HG02588 (cell line): ENCODE measurements at regions not wholly inside any gene's neighbourhood (a gene's known extent, or its start where the extent isn't known, plus 50 kb on each side); places are given as distances from the start of the nearest gene placed in this dataset.

Source experiments
- ATAC-seq: cut with Tn5 transposase; IDR thresholded peaks from one replicate; pipeline ENCODE4 v1.9.1; 2021; ENCODE audit warnings: mild to moderate bottlenecking, moderate library complexity; ENCODE audit not compliant: unreplicated experiment

DNA sequence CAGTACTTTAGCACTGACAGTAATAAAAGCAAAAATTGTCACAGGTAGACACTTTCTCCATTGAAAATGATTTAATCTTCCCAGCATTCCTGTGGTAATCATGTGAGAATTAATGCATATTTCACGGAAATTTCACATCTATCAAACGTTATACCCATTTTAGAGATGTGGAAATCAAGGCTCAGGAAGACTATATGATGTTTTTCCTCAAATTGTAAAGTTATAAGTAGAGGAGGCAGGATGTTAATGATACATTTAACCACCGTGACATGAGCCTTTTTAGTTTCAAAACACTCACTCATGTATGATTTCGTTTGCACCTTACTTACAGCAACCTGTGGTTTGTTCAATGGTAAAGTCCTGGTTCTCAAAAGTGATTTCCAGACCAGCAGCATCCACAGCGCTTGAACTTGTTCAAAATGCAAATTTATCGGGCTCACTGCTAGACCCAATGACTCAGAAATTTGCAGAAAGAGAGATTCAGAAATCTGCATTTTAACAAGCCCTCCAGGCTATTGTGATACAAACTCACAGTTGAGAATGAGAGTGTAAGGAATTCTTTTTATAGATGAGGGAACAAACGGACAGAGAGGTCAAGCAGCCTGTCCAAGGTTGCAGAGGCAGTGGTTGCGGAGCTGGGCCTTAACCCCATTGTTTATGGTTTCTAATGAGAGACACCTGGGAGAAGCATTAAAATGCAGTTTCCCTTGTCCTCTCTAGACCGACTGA lies 654.8 kb upstream of the TBX3 start:
- peak; percentile 50 for ATAC-seq

DNA sequence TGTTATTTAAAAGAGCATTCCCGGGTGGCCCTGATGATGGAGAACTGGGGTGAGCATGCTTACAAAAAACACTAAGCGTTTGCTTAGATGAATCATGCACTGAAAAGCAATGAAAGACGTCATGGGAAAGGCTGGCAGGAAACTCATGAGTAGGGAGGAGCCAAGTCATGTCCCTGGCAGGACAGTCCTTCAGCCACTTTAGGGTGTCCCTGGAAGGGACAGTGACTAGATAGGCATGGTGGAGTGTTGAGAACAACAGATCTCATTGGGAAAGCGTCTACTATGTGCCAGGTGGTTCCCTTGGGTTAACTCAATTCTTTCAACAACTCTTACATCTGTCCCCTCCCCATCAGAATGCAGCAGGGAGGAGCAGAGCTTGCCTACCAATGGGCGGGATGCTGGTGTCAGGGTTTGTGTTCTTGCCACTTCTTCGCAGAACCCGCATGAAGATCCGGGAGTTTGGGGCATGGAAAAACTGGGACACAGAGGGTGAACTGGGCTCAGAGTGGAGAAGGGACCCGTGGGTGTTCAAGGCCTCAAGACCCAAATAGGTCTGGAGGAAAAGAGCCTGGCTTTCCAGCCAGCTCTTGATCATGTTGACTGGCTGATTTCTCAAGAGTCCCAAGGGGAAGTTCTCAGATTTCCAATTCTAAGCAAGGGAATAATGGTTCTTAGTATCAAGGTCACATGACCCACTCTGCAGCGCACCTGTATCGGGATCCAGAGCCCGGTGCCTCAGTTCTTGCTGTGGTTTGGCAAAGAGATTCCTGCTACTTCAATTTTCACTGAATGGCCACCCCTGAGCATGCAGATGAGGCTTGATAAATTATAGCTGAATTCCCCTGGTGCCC lies 653.9 kb upstream of the TBX3 start:
- no peak for ATAC-seq

DNA sequence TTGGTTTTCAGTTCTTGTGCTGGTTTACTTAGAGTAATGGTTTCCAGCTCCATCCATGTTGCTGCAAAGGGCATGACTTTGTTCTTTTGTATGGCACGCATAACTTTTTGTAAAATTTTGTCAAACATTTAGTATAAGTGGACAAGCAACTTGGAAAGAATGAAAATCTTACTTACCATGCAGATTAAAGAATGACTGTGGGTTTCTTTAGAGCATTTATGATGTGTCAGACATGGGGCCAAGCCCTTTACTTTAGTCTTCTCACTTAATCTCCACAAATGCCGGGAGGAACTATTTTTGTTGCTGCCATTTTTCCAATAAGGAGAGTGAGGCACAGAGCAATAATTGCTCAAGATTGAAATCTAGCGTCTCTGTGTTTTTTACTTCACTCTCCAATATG lies 652.5 kb upstream of the TBX3 start:
- ATAC-seq: no peak

DNA sequence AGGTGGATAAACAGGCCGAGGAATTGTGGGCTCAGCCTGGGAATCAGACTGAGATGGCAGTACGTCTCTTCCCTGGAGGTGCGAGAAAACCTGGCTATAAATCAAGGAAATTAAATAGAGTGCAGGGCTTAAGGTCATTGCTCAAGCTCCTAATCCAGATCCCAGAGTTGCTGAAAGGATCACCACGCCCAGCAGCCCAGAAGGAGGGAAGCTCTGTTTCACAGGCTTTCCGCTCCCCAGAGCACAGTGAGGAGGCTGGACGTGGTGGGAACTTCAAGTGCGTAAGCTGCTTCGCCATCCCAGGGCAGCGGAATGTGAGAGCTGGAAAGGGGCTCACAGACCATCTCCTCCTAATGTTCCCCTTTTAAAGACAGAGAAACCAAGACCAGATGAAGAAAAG lies 651.6 kb upstream of the TBX3 start:
- no peak for ATAC-seq

DNA sequence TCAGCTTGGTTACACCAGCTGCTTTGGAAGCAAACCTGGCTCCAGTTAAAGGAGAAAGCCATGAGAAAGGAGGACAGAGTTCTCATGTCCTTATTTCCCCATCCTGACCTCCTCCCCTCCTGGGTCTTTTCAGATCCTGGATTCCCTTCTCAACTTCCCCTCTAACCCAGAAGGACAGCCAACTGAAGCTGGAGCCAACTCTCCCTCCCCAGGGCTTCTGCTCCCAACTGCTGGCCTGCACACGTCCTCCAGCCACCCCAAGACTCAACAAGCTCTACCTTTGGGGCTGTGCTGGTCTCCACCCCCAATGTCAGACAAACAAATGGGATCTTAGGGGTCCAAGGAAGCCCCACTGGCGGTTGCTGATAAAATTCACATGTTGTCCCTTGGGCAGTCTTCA lies 651.1 kb upstream of the TBX3 start:
- no peak for ATAC-seq

DNA sequence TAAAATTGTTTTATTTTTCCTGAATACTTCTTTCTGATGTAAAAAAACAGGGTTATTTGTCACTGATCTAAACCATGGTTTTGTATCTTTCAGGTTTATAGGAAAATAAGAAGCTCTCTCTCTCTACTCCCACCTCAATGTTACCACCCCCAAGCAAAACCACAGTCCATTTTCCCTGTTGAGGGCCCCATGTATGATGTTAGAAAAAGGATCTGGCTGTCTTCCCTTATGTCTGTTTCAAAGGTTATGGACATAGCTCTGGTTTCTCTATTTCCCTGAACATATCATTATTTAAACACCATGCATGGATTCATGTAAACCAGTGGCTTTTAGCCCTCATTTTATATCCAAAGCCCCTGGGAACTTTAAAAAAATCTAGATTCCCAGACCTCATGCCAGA lies 649.0 kb upstream of the TBX3 start:
- ATAC-seq: no peak

DNA sequence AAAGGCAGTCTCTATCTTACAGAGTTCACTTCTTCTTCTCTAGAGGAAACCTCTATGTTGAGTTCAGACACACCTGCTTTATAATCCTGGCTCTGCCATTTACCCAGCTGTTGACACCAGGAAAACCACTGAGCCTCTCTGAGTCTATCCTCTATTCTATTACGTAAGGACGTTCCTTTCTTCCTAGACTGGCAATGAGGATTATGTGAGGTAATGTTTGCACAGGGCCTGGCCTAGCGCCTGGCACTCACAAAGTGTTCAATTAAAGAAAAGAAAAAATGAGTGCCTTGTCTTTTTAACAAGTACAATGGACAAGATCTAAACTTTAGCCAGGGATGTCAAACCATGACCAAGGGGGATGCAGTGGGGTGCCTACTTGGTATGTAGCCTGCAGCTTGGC lies 641.9 kb upstream of the TBX3 start:
- ATAC-seq: no peak

DNA sequence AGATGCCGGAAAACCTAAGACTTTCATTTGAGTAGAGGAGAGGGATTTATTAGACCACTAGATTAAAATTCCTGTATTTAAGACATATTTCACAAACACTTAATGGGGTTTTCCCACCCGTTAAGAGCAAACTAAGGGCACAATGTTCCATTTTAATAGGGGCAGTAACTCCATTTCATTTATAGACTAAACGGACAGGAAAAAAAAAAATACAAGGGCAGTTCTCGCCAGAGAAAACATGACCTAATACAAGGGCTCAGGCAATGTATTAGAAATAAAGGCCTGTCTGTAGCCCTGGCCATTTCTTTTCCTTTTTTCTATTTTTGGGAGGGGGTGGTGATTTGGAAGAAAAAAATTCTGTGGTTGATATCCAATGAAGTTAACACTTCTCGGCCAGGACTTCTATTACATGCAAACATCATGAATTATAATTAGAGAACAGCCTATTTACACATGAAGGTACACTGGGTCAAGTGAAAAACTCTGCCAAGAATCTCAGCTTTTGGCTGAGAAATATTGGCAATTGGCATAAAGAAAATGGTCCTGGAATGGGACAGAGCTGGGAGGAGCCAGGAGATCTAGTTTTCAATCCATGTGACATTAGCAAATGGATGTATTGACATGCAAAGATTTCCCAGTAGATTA lies 641.1 kb upstream of the TBX3 start:
- no peak for ATAC-seq

DNA sequence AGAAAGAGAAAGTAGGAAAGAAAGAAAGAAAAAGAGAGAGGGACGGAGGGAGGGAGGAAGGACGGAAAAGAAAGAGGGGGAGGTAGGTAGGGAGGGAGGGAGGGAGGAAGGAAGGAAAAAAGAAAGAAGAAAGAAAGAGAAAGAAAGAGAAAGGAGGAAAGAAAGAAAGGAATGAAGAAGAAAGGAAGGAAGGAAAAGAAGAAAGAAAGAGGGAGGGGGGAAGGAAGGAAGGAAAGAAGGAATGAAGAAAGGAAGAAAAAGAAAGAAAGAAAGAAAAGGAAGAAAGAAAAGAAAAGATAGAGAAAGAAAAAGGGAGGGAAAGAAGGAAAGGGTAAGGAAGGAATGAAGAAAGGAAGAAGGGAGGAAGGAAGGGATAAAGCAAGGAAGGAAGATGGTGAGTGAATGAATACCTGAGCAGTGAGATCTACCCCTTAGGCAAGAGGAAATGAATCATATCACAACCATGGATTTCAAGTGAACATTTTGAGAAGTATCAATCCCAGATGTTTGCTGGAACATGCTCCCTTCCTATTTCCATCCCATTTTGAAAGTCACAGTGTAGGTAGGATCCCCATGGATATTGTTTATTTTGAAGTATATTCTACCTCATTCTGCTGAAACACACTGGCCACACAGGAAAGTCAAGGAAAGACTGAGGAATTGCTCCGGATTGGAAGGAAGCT lies 639.4 kb upstream of the TBX3 start:
- ATAC-seq: no peak

DNA sequence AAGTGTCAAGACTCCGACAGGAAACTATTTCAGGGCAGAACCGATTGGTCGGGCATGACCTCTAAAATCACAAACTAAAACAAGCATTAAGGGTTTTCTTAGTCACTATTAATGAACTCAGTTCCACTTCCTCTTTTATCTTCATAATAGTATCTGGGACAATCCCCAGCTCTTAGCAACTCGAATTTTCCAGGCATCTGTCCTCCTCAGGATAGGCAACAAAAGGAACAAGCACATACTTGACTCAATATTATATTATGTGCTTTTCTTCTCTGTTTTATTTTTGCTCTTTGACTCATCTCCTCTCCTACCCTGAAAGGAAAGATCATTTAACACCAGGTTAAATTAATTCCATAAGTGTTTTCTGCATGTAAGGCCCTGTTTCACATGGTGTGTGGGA lies 638.3 kb upstream of the TBX3 start:
- ATAC-seq: peak; percentile 73

DNA sequence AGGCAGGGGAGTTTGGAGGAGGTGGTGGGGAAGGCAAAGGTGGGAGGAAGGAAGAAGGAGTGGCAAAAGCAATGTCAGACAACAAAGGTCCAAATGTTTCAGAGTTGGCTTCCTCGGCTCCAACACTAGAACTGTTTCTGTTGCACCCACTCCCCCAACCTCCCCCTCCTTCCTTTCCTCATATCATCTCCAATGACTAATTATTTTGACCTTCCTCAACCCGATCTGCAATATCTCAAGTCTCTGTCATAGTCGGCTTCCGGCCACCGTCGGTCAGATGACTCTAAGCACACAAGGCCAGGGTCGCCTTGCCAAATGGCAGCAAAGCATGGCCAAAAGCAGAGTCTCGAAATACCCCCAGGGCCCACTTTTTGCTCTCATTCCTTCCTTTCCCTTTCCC lies 637.0 kb upstream of the TBX3 start:
- no peak for ATAC-seq

DNA sequence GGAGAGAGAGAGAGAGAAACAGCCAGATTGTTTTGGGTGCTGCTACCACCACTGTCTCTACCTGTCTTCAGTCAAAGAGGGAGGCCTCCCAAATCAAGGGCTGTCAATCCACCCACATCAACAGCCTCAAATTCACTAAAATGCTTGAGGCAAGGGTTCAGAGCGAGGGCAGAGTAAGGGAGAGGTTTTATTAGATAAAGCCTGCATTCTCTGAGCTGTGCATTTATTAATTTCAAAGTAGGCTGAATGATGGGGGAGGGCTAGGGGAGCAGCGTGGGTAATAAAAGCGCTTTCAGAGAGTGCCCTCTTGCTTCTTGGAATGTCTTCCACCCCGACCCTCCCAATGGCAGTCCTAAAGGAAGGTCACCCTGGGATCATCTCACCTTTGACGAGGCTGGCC lies 636.5 kb upstream of the TBX3 start:
- no peak for ATAC-seq

DNA sequence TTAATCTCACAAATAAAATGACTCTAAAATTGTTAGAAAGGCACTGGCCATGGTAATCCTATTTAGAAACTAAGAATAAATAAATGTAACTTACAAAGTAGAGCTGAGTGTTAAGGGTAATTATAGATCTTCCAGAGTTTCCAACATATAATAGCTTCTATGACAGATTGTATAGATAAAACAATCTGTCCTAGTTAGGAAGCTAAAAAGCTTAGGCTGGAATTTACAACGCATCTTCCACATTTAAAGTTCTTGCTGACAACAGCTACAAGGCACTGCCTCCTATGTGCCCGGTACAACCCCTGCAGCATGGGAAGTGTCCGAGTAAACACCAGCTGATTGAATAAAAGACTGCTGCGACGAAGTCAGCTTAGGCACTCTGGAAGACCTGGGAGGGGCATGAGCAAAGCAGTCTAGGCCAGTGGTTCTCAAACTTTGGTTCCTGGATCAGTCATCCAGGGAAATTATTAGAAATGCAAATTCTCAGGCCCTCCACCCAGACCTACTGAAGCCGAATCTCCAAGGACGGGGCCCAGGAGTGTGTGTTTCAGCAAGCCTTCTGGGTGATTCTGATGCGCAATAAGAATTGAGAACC lies 635.6 kb upstream of the TBX3 start:
- no peak for ATAC-seq

DNA sequence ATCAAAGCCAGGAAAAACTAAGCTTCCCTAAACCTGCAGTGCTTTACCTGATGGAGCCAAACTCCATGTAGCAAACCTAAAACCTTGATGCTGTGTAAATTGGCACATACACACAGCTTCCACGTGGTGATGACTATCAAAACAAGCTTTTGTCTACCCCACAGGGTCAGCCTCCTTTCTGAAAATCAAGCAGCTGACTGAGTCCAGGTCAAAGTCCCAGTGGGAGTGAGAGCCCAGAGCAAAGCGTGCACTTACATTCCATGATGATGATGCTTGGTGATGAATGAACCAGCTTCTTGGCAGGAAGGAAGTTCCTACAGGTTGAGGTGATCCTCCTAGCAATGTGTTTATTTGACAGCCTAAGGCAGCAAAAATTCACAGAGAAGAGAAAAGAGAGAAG lies 630.0 kb upstream of the TBX3 start:
- no peak for ATAC-seq

DNA sequence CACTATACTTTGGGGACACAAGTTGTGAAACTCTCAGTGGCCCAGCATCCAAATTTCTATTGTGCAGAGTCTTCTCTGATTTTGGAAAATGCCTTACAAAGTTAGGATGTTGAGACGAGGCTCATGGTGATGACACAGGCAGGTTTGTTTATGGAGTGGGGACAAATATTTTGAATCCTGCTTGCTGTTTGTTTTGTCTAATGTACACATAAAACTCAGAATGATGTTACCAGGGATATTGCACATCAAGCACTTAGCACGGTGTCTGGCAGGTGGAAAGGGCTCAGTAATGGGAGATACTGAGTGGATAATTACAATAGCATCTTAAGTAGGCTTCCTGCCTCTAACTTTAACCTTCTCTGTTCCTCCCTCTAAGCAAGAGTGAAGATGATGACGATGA lies 628.9 kb upstream of the TBX3 start:
- no peak for ATAC-seq

DNA sequence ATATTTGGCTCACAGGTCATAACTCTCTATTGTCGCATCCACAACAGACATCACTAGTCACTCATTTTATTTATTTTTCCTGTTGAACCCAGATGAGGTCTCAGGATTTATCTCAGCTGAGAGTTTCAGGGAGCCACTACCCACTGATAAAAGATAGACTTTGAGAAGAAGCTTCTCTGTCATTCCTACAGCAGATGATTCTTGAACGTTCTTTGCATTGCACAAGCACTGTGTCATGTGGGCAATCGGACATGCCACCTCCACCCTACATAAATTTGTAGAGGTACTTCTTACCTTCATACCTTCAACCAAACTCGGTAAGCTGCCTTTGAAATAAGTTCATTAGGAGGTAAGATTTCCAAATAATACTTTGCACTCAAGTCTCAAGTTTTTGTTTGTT lies 627.9 kb upstream of the TBX3 start:
- ATAC-seq: no peak

DNA sequence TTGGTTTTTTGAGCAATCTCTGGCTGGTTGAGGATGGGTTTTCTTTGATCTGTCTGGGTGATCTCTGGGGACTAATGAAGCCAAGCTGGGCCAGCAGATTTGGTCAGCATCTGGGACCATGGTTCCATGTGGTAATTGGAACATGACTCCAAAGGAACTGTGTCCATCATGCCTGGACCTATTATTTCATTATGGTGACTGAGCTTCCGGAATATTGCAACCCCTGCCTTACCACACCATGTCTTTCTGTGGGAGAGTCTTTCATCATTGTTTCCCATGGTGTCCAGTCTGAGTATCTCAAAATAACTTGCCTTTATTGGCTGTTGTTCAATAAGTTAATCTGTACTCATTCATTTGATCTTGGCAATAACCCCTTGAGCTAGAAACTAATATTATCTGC lies 624.9 kb upstream of the TBX3 start:
- ATAC-seq: no peak

DNA sequence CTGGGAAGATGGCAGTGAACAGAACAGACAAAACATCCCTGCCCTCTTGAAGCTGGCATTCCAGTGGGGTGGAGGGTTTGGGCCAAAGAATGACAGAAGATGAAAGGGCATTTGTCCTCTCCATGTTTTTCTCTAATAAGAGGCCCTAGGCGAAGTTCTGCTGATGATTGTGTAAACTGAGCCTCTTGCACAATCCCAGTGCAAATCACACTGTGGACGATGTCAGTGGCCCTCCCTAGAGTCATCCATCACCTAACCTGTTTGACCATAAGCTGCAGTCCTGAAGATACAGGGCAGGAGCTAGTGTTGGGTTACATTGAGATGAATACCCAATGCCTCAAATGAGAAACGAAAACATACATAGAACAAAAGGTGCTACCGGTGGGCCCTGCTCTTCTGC lies 622.4 kb upstream of the TBX3 start:
- ATAC-seq: no peak

DNA sequence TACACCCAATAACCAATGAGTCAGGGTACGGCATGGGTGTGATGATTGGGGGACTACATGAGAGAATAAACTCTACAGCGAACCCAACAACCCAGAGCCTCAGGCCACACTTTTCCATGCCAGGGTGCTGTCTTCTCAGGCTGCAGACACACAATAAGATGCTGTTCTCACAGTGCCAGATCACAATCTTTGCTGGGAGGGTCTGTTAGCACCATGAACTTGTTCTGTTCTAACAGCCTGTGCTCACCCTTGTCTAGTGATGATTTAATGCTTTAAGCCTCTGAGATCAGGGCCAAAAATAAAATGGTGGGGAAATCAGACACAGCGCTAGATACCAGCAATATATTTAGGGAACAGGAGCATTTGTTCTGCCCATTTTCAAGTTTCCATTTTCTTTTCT lies 621.9 kb upstream of the TBX3 start:
- no peak for ATAC-seq

DNA sequence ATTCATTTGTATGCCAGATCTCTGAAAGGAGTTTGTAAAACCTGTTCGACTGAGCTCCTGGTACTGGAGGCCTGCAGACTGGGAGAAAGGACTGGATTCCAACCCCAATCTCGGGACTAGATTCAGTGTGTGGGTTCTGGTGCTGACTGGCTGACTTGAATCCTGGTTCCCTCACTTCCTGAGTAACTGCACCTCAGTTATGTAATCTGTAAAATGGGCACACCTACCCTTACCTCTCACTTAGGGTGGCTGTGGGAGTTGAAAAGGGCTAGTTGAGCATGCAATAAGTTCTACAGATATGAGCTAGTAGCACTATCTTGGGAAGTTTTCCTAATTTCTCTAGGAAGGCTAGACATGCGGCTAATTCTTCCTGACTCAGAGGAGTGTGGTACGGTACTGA lies 621.3 kb upstream of the TBX3 start:
- ATAC-seq: no peak

DNA sequence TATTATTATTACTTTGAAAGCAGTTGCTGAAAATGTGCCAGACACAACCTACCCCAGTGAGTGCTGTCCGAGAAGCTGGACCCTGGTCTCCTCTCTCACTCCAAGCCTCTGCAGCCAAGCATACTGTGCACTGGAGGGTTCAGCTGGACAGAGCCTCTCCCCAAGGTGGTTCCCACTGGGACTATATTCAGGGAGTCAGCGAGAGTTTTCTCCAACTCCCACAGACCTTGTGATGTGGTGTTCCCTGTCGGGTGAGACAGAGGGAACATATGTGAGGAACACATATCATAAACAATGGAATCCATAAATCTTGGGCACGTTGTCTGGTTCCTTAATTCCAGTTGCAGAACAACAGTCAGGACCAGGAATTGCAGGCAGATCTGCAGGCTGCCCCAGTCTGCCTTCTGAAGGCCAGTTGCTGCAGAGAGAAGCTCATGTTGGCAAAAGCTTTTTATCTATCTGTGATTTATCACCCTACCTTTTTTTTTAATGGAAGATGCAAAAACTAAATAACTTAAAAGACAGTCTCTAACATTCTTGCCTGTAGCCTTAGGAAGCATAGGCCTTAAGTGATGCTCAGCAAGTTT lies 619.8 kb upstream of the TBX3 start:
- no peak for ATAC-seq
